DOHH2 (cell line): ENCODE measurements at regions not wholly inside any gene's neighbourhood (a gene's known extent, or its start where the extent isn't known, plus 50 kb on each side); places are given as distances from the start of the nearest gene placed in this dataset.

Experiments
- CTCF ChIP-seq: fragments of 200-600 bp; sonication (generic); IDR thresholded peaks from one replicate; pipeline ENCODE4 v1.5.1; 2014; ENCODE audit warnings: antibody characterized with exemption, mild to moderate bottlenecking, low read depth, low read length; ENCODE audit not compliant: poor library complexity, severe bottlenecking
- EZH2phosphoT487 ChIP-seq: fragments of 200-600 bp; sonication (generic); IDR thresholded peaks from 2 replicates; pipeline ENCODE4 v1.6.1; 2017; ENCODE audit warnings: borderline replicate concordance, mild to moderate bottlenecking, antibody characterized with exemption, low read length, moderate library complexity, mixed read lengths

GRCh38 chr9:118568704-118569103 is 800.5 kb downstream of the BRINP1 start:
- TF ChIP-seq EZH2phosphoT487 (no peak), CTCF (no peak)
